Fibroblast of lung (primary cell): ENCODE measurements at regions not wholly inside any gene's neighbourhood (a gene's known extent, or its start where the extent isn't known, plus 50 kb on each side); places are given as distances from the start of the nearest gene placed in this dataset.

Source experiments
- CTCF ChIP-seq, 2 donors: IDR thresholded peaks in 1 of 2; conservative IDR thresholded peaks in 1 of 2; 1 replicate in 1 of 2; 2 replicates in 1 of 2; pipeline ENCODE4 v1.5.1; 2011 to 2012; ENCODE audit warnings: low read length in 2 of 2, control low read depth in 1 of 2, inconsistent platforms in 1 of 2, low read depth in 1 of 2, mild to moderate bottlenecking in 1 of 2
- EZH2 ChIP-seq: IDR thresholded peaks from 2 replicates; pipeline ENCODE4 v1.5.1; 2012; ENCODE audit warnings: low read length, control low read depth, mild to moderate bottlenecking; ENCODE audit errors: missing control alignments

- TF ChIP-seq CTCF (conservative IDR thresholded peaks at IDR 0.05 in 1 of 2, IDR thresholded peaks at IDR 0.05 in 1 of 2; ENCODE audit: low read depth in 1 of 2, low read length in 2 of 2) (no peak), EZH2 (no peak)
Measured at GRCh38 chr2:175769200-175769599, 232.9 kb downstream of the LNPK start.
